Activated naive CD4-positive, alpha-beta T cell treated with anti-CD3 and anti-CD28 coated beads for 36 hours (primary cell): ENCODE measurements at regions not wholly inside any gene's neighbourhood (a gene's known extent, or its start where the extent isn't known, plus 50 kb on each side); places are given as distances from the start of the nearest gene placed in this dataset.
"Not testable (repeated sequence)": the region's sequence is repeated elsewhere in the genome, so short reads cannot be mapped to it uniquely, and the experiment has no call there.

ENCODE experiments used
- CTCF ChIA-PET: fragments of 350-600 bp; sonication (Branson Sonifier 250); formaldehyde crosslinking; loops from one replicate; lab custom pipeline; 2021; ENCODE audit warnings: antibody characterized with exemption; lab: Charles Lee
- DNase-seq: peaks from one replicate; pipeline ENCODE4 v3.0.0-alpha.2; 2020
- H3K27ac Mint-ChIP-seq: one replicate; pipeline ENCODE4 v1.8.0; 2021; ENCODE audit warnings: mild to moderate bottlenecking, mixed read lengths
- H3K27me3 Mint-ChIP-seq: one replicate; pipeline ENCODE4 v1.8.0; 2021; ENCODE audit warnings: low read depth, mixed read lengths
- H3K36me3 Mint-ChIP-seq: one replicate; pipeline ENCODE4 v1.8.0; 2021; ENCODE audit warnings: low read depth, mixed read lengths
- H3K4me1 Mint-ChIP-seq: one replicate; pipeline ENCODE4 v1.8.0; 2021; ENCODE audit warnings: low read depth, mixed read lengths
- H3K4me3 Mint-ChIP-seq: one replicate; pipeline ENCODE4 v1.8.0; 2021; ENCODE audit warnings: mild to moderate bottlenecking, moderate library complexity, mixed read lengths
- H3K9me3 Mint-ChIP-seq: one replicate; pipeline ENCODE4 v1.8.0; 2021; ENCODE audit warnings: mixed read lengths
- intact Hi-C: fragments of 100-400 bp; cut with micrococcal nuclease; formaldehyde crosslinking; loops from one replicate; pipeline ENCODE4 v1.15.1; 2023

- H3K27ac Mint-ChIP-seq, intact Hi-C loops, H3K27me3 Mint-ChIP-seq, H3K36me3 Mint-ChIP-seq, CTCF ChIA-PET, DNase-seq, H3K4me1 Mint-ChIP-seq, H3K4me3 Mint-ChIP-seq, H3K9me3 Mint-ChIP-seq: not testable (repeated sequence)
Measured at GRCh38 chr7:57835161-57835560, 385.2 kb downstream of the ZNF716 start.

- H3K27me3 Mint-ChIP-seq, H3K4me3 Mint-ChIP-seq, DNase-seq, CTCF ChIA-PET, H3K36me3 Mint-ChIP-seq, H3K27ac Mint-ChIP-seq, intact Hi-C loops, H3K9me3 Mint-ChIP-seq, H3K4me1 Mint-ChIP-seq: not testable (repeated sequence)
Measured at GRCh38 chr7:57839152-57839551, 389.2 kb downstream of the ZNF716 start.

- no peak for DNase-seq
- Mint-ChIP-seq H3K9me3 (peaks cover 13% of the 10 kb centered on the region), H3K27ac (no peak overlapping the region), H3K4me1 (peaks cover 7% of the 10 kb centered on the region), H3K4me3 (peak overlapping the region; percentile 32), H3K27me3 (peaks cover 43% of the 10 kb centered on the region), H3K36me3 (peaks cover 5% of the 10 kb centered on the region)
- intact Hi-C loops = no loop called here
- CTCF ChIA-PET = interaction anchor here (0.7 kb wide), 1 partner anchor 60 kb away, joined by 3 read pairs; no protein-coding TSS in a partner anchor
Measured at GRCh38 chr7:57867884-57868701, 418.1 kb downstream of the ZNF716 start.

GRCh38 chr7:57868771-57869483 is 418.9 kb downstream of the ZNF716 start:
- DNase-seq = no peak
- H3K4me3 Mint-ChIP-seq = no peak overlapping the region
- H3K4me1 Mint-ChIP-seq = peaks cover 7% of the 10 kb centered on the region
- H3K36me3 Mint-ChIP-seq = peaks cover 5% of the 10 kb centered on the region
- intact Hi-C loops = no loop called here
- peaks cover 39% of the 10 kb centered on the region for H3K27me3 Mint-ChIP-seq
- no peak overlapping the region for H3K27ac Mint-ChIP-seq
- H3K9me3 Mint-ChIP-seq = peaks cover 13% of the 10 kb centered on the region
- CTCF ChIA-PET = no interaction called here
